ENCODE measurements at regions not wholly inside any gene's neighbourhood (a gene's known extent, or its start where the extent isn't known, plus 50 kb on each side); places are given as distances from the start of the nearest gene placed in this dataset.

DNA sequence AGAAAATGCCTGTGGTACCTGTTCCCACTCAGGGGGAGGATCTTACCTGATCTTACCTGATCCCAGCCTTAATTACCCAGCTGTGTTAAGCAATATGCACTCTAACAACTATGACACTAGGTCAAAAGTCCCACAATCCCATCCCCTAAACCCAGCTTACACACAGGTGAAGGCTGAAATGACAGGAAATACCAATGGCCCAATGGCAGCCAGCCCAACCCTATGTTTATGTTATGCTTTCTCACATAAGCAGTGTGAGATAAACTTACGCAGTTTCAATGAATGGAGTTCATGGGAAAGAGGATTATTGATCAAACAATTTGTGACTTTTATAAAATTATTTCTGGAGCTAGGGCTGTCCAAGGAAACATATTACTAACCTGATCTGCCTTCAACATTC is 91.9 kb downstream of the GPAM start:
- DNase-seq: no peak

DNA sequence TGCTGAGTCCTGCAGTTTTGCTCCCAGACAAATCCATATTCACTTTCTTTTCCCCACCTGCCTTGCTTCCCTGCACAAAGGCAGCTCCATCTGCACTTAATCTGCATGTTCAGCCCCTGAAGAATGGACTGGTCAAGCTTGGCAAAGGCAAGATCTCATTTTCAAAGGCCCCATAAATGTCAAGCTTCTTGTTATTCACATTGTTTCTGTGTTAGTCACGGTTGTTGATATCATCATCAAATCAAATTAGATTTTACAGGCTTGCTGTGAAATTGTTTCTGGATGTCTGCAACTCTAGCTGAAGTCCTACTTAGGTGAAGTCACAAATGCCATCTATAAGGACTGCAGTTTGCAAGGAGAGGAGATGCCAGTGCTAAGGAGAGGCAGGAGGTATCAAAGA is 91.0 kb downstream of the GPAM start:
- no peak for DNase-seq

DNA sequence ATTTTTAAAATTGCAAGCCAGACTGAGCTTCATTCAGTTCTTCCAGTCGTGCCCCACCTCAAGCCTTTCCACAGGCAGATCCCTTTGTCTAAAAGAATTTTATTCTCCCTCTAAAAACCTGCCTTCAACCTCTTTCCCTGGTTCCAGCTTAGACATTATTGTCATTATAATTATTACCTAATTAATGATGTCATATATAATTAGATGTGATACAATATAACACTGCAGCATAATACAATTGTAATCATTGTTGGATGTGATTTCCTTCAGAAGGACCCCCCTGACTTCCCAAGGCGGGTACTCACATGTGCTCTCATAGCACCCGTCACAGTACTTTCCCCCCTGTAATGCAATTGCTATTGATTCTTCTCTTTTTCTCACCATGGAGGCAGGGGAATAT is 88.6 kb downstream of the GPAM start:
- DNase-seq: no peak

DNA sequence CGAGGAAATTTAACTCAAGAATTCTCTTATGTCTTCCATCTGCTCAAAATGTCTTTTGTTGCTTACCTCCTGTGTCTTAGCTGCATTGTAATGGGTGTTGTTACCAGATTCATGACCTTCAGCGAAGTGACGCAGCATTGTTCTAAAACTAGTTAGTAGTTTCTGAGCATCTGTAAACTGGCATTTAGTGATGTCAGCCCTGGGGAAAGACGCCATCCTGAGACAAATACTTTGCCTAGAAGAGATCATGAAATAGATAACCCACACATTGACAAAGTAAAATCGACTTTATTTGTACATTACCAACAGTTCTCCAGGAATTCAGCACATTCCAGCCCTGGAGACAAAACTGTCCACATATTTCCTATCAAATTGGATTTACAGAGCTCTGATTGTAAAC is 87.8 kb downstream of the GPAM start:
- no peak for DNase-seq

DNA sequence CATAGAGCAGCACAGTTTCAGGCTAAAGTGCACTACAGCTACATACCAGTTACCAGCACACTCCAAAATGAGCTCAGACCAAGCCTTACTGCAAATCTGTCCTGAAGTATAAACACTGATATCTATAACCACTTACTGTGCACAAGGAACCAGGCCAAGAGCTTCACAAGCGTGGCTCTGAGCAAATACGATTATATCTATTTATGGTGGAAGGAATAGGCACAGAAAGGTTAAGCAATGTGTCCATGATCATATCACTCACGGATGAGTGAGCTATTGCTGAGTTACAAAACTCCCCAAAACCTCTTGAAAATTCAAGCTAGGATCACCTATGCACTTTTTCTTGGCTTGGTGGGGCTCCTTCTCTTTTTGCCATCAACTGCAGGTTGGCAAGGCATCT is 84.9 kb downstream of the GPAM start:
- no peak for DNase-seq

Measured in DMS 273 treated with DMSO at 0.1 percent for 48 hours (cell line).